ENCODE measurements at regions not wholly inside any gene's neighbourhood (a gene's known extent, or its start where the extent isn't known, plus 50 kb on each side); places are given as distances from the start of the nearest gene placed in this dataset.

DNA sequence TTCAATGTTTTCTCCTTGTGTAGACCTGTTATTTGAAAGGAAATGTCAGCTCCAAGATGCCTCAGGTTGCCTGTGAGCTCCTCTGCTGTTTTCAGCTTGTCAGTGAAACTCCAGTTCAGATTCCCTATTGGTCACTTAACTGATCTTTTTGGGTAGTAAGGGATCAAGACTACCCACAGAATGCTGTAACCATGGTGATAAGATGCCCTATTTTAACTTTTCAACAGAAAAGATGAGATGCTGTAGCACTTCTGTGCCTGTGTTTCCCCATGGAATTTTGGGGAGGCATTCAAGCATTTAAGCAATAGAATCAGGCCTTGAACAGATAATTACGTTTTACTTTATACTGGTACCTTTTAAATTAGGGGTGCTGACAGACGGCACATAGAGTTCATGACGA, 106.6 kb upstream of the H2AZ1 start:
- ChIA-PET CTCF (no interaction called here), POLR2A (no interaction called here)
- TF ChIP-seq SIN3A (IDR thresholded peaks at IDR 0.05; ENCODE audit: borderline replicate concordance, insufficient read depth, low read depth, low read length) (no peak), TCF7L2 (IDR thresholded peaks at IDR 0.05; ENCODE audit: low read depth, low read length) (no peak), POLR2AphosphoS5 (IDR thresholded peaks at IDR 0.05; ENCODE audit: low read depth, low read length) (no peak)
- TF ChIP-seq, protein P1, sequence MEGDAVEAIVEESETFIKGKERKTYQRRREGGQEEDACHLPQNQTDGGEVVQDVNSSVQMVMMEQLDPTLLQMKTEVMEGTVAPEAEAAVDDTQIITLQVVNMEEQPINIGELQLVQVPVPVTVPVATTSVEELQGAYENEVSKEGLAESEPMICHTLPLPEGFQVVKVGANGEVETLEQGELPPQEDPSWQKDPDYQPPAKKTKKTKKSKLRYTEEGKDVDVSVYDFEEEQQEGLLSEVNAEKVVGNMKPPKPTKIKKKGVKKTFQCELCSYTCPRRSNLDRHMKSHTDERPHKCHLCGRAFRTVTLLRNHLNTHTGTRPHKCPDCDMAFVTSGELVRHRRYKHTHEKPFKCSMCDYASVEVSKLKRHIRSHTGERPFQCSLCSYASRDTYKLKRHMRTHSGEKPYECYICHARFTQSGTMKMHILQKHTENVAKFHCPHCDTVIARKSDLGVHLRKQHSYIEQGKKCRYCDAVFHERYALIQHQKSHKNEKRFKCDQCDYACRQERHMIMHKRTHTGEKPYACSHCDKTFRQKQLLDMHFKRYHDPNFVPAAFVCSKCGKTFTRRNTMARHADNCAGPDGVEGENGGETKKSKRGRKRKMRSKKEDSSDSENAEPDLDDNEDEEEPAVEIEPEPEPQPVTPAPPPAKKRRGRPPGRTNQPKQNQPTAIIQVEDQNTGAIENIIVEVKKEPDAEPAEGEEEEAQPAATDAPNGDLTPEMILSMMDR (IDR thresholded peaks at IDR 0.05) = no peak
- TF ChIP-seq, protein P2, sequence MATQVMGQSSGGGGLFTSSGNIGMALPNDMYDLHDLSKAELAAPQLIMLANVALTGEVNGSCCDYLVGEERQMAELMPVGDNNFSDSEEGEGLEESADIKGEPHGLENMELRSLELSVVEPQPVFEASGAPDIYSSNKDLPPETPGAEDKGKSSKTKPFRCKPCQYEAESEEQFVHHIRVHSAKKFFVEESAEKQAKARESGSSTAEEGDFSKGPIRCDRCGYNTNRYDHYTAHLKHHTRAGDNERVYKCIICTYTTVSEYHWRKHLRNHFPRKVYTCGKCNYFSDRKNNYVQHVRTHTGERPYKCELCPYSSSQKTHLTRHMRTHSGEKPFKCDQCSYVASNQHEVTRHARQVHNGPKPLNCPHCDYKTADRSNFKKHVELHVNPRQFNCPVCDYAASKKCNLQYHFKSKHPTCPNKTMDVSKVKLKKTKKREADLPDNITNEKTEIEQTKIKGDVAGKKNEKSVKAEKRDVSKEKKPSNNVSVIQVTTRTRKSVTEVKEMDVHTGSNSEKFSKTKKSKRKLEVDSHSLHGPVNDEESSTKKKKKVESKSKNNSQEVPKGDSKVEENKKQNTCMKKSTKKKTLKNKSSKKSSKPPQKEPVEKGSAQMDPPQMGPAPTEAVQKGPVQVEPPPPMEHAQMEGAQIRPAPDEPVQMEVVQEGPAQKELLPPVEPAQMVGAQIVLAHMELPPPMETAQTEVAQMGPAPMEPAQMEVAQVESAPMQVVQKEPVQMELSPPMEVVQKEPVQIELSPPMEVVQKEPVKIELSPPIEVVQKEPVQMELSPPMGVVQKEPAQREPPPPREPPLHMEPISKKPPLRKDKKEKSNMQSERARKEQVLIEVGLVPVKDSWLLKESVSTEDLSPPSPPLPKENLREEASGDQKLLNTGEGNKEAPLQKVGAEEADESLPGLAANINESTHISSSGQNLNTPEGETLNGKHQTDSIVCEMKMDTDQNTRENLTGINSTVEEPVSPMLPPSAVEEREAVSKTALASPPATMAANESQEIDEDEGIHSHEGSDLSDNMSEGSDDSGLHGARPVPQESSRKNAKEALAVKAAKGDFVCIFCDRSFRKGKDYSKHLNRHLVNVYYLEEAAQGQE (IDR thresholded peaks at IDR 0.05; ENCODE audit: insufficient read depth in 1 of 2, low read depth in 2 of 2, low read length in 1 of 2) = no peak
- no TSS peak for BruUV-seq (replicated peaks)
- no peak overlapping the region for H3K27ac ChIP-seq (ENCODE audit: low read length)
- no peak overlapping the region for H3K4me3 ChIP-seq (ENCODE audit: low read depth in 2 of 2, low read length in 2 of 2)
- H3K9me3 ChIP-seq (ENCODE audit: control insufficient read depth, insufficient read depth, low read depth, low read length) = no peaks in the 10 kb centered on the region
- ATAC-seq = no peak
- no peaks in the 10 kb centered on the region for H3K27me3 ChIP-seq (ENCODE audit: control insufficient read depth, insufficient read depth, low read length)
- in situ Hi-C loops (cut with HindIII; ENCODE audit: low pct_unique_long_range_greater_than_20kb, low sequenced_read_pairs) = no loop called here
- intact Hi-C loops (cut with micrococcal nuclease; ENCODE audit: unreplicated experiment) = no loop called here
- DNase-seq (ENCODE audit: low read depth, low spot score) = no peak
- no peaks in the 10 kb centered on the region for H3K4me1 ChIP-seq (ENCODE audit: control insufficient read depth, insufficient read depth, low read length)
- H3K36me3 ChIP-seq (ENCODE audit: control insufficient read depth, insufficient read depth, low read length) = no peaks in the 10 kb centered on the region

DNA sequence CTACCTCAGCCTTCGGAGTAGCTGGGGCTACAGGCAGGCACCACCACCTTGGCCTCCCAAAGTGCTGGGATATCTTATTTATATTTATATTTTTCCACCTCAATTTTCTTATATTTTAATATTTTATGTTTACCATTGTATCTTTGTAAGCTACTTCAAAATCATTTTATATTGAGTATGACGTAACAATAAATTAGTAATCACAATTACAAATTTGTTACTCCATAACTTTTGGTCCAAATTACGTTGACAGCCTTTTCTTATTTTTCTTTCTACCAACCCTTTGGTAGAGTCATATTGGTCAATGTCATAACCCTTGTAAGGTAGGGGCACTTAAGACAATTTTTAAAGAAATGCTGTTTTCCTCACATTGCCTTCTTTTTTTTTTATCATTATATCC, 104.0 kb upstream of the H2AZ1 start:
- ChIA-PET CTCF (no interaction called here), POLR2A (no interaction called here)
- no TSS peak for BruUV-seq (replicated peaks)
- ATAC-seq (no peak), DNase-seq (ENCODE audit: low read depth, low spot score) (no peak)
- Histone ChIP-seq H3K27ac (ENCODE audit: low read length) (no peak overlapping the region), H3K36me3 (ENCODE audit: control insufficient read depth, insufficient read depth, low read length) (no peaks in the 10 kb centered on the region), H3K4me1 (ENCODE audit: control insufficient read depth, insufficient read depth, low read length) (no peaks in the 10 kb centered on the region), H3K27me3 (ENCODE audit: control insufficient read depth, insufficient read depth, low read length) (no peaks in the 10 kb centered on the region), H3K4me3 (ENCODE audit: low read depth in 2 of 2, low read length in 2 of 2) (no peak overlapping the region), H3K9me3 (ENCODE audit: control insufficient read depth, insufficient read depth, low read depth, low read length) (no peaks in the 10 kb centered on the region)
- TF ChIP-seq TCF7L2 (IDR thresholded peaks at IDR 0.05; ENCODE audit: low read depth, low read length) (no peak), SIN3A (IDR thresholded peaks at IDR 0.05; ENCODE audit: borderline replicate concordance, insufficient read depth, low read depth, low read length) (no peak)
- TF ChIP-seq, protein P1 (IDR thresholded peaks at IDR 0.05) = no peak
- in situ Hi-C loops (cut with HindIII; ENCODE audit: low pct_unique_long_range_greater_than_20kb, low sequenced_read_pairs) (no loop called here), intact Hi-C loops (cut with micrococcal nuclease; ENCODE audit: unreplicated experiment) (no loop called here)

DNA sequence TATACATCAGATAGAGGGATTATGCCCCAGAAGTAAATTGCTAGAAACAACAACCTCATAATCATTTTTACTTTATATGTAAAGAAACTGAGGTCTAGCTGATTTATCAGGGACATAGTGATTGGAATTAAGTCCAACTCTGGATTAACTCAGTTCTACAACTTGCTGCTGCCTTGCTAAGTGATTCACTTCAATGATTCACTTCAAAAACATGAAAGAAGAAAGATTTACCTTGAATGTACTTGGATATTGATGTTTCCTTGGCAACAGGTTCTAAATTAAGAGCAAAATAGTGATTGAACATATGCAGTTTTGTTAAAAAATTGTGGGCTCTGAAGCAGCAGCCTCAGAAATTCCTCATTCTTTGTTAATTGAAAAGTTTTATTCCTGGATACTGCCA, 99.8 kb upstream of the H2AZ1 start:
- ATAC-seq (no peak), DNase-seq (ENCODE audit: low read depth, low spot score) (no peak)
- Histone ChIP-seq H3K27ac (ENCODE audit: low read length) (no peak overlapping the region), H3K9me3 (ENCODE audit: control insufficient read depth, insufficient read depth, low read depth, low read length) (no peaks in the 10 kb centered on the region), H3K27me3 (ENCODE audit: control insufficient read depth, insufficient read depth, low read length) (no peaks in the 10 kb centered on the region), H3K36me3 (ENCODE audit: control insufficient read depth, insufficient read depth, low read length) (no peaks in the 10 kb centered on the region), H3K4me1 (ENCODE audit: control insufficient read depth, insufficient read depth, low read length) (no peaks in the 10 kb centered on the region), H3K4me3 (ENCODE audit: low read depth in 2 of 2, low read length in 2 of 2) (no peak overlapping the region)
- TF ChIP-seq SIN3A (IDR thresholded peaks at IDR 0.05; ENCODE audit: borderline replicate concordance, insufficient read depth, low read depth, low read length) (no peak), POLR2AphosphoS5 (IDR thresholded peaks at IDR 0.05; ENCODE audit: low read depth, low read length) (no peak), TCF7L2 (IDR thresholded peaks at IDR 0.05; ENCODE audit: low read depth, low read length) (no peak)
- TF ChIP-seq, protein P2 (IDR thresholded peaks at IDR 0.05; ENCODE audit: insufficient read depth in 1 of 2, low read depth in 2 of 2, low read length in 1 of 2) = no peak
- TF ChIP-seq, protein P1 (IDR thresholded peaks at IDR 0.05) = no peak
- in situ Hi-C loops (cut with HindIII; ENCODE audit: low pct_unique_long_range_greater_than_20kb, low sequenced_read_pairs) (no loop called here), intact Hi-C loops (cut with micrococcal nuclease; ENCODE audit: unreplicated experiment) (no loop called here)
- BruUV-seq (replicated peaks) = no TSS peak
- POLR2A ChIA-PET = no interaction called here
- CTCF ChIA-PET = no interaction called here
